Osteoblast (primary cell): ENCODE measurements at regions not wholly inside any gene's neighbourhood (a gene's known extent, or its start where the extent isn't known, plus 50 kb on each side); places are given as distances from the start of the nearest gene placed in this dataset.

Source experiments
- DNase-seq: peaks from one replicate; pipeline ENCODE4 v3.0.0; 2011; ENCODE audit warnings: low spot score, mixed read lengths; ENCODE audit not compliant: insufficient read length; ENCODE audit errors: missing footprints
- H2AFZ ChIP-seq: 2 replicates; pipeline ENCODE4 v1.6.0; 2011; ENCODE audit warnings: mild to moderate bottlenecking, low read length
- H3K27ac ChIP-seq: 2 replicates; pipeline ENCODE4 v1.5.1; 2011; ENCODE audit warnings: mild to moderate bottlenecking, low read depth, low read length, moderate library complexity
- H3K27me3 ChIP-seq: 2 replicates; pipeline ENCODE4 v1.6.0; 2012; ENCODE audit warnings: mild to moderate bottlenecking, control low read depth, inconsistent platforms, low read length, moderate library complexity; ENCODE audit not compliant: insufficient read depth
- H3K36me3 ChIP-seq: 2 replicates; pipeline ENCODE4 v1.5.1; 2011; ENCODE audit warnings: mild to moderate bottlenecking, low read length, control low read depth, moderate library complexity; ENCODE audit not compliant: insufficient read depth
- H3K4me1 ChIP-seq: 2 replicates; pipeline ENCODE4 v1.5.1; 2011; ENCODE audit warnings: mild to moderate bottlenecking, low read length, control low read depth, moderate library complexity; ENCODE audit not compliant: insufficient read depth
- H3K4me2 ChIP-seq: 2 replicates; pipeline ENCODE4 v1.6.0; 2011; ENCODE audit warnings: mild to moderate bottlenecking, low read length; ENCODE audit not compliant: insufficient read depth
- H3K4me3 ChIP-seq: fragments of 200-600 bp; sonication (generic); 3 replicates; pipeline ENCODE4 v1.5.1; 2012; ENCODE audit warnings: mild to moderate bottlenecking, low read length, inconsistent platforms; ENCODE audit not compliant: insufficient read depth
- H3K79me2 ChIP-seq: 2 replicates; pipeline ENCODE4 v1.6.0; 2012; ENCODE audit warnings: mild to moderate bottlenecking, low read length, control low read depth, inconsistent platforms; ENCODE audit not compliant: insufficient read depth
- H3K9me3 ChIP-seq: 2 replicates; pipeline ENCODE4 v1.5.1; 2011; ENCODE audit warnings: low read depth, low read length, control low read depth
- H4K20me1 ChIP-seq: 2 replicates; pipeline ENCODE4 v1.6.0; 2012; ENCODE audit warnings: mild to moderate bottlenecking, low read length, control low read depth; ENCODE audit not compliant: insufficient read depth
- TF ChIP-seq, protein P1 (sequence below): IDR thresholded peaks from 2 replicates; pipeline ENCODE4 v1.5.1; 2011; ENCODE audit warnings: mild to moderate bottlenecking, low read depth, low read length, moderate library complexity; ENCODE audit errors: extremely low read depth

DNA sequence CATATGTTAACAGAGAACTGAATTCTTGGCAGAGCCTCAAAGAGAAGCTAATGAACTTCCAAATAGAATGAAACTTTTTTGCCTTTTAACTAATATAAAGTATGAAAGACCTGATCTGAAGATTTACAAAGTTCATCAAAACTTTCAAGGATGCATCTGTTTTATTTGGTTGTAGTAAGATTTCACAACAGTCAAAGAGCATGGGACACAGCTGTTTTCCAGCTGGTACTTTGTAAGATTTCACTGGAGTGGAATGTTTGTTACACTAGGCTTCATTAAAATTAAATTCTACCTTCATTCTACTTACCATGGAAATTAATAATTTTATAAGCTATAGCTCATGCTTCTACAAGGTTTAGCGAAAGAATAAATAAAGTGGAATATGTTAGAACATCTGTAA, 351.2 kb downstream of the SLC6A15 start:
- TF ChIP-seq, protein P1, sequence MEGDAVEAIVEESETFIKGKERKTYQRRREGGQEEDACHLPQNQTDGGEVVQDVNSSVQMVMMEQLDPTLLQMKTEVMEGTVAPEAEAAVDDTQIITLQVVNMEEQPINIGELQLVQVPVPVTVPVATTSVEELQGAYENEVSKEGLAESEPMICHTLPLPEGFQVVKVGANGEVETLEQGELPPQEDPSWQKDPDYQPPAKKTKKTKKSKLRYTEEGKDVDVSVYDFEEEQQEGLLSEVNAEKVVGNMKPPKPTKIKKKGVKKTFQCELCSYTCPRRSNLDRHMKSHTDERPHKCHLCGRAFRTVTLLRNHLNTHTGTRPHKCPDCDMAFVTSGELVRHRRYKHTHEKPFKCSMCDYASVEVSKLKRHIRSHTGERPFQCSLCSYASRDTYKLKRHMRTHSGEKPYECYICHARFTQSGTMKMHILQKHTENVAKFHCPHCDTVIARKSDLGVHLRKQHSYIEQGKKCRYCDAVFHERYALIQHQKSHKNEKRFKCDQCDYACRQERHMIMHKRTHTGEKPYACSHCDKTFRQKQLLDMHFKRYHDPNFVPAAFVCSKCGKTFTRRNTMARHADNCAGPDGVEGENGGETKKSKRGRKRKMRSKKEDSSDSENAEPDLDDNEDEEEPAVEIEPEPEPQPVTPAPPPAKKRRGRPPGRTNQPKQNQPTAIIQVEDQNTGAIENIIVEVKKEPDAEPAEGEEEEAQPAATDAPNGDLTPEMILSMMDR, result no peak
- DNase-seq, result no peak
- no peak overlapping the region for H3K4me2 ChIP-seq
- H4K20me1 ChIP-seq, result no peaks in the 10 kb centered on the region
- H3K36me3 ChIP-seq, result no peaks in the 10 kb centered on the region
- no peaks in the 10 kb centered on the region for H3K9me3 ChIP-seq
- no peaks in the 10 kb centered on the region for H3K79me2 ChIP-seq
- H3K4me3 ChIP-seq, result no peak overlapping the region
- H3K4me1 ChIP-seq, result no peaks in the 10 kb centered on the region
- no peak overlapping the region for H3K27ac ChIP-seq
- no peak overlapping the region for H2AFZ ChIP-seq
- H3K27me3 ChIP-seq, result no peaks in the 10 kb centered on the region

DNA sequence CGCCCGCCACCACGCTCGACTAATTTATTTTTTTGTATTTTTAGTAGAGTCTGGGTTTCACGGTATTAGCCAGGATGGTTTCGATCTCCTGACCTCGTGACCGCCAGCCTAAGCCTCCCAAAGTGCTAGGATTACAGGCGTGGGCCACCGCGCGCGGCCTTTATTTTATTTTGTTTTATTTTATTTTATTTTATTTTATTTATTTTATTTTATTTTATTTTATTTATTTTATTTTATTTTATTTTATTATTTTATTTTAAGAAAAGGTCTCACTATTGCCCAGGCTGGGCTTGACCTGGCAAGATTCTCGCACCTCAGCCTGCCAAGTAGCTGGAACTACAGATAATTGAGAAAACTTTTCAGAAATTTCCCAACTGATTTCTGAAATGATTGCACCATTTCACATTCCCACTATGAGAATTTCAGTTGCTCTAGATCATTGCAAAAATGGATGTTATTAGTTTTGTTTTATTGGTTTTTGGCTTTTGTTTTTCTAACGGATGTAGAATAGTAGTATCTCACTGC, 358.3 kb downstream of the SLC6A15 start:
- Histone ChIP-seq H3K4me3 (no peak overlapping the region), H3K4me1 (no peaks in the 10 kb centered on the region)
- peak; percentile 22 for DNase-seq

DNA sequence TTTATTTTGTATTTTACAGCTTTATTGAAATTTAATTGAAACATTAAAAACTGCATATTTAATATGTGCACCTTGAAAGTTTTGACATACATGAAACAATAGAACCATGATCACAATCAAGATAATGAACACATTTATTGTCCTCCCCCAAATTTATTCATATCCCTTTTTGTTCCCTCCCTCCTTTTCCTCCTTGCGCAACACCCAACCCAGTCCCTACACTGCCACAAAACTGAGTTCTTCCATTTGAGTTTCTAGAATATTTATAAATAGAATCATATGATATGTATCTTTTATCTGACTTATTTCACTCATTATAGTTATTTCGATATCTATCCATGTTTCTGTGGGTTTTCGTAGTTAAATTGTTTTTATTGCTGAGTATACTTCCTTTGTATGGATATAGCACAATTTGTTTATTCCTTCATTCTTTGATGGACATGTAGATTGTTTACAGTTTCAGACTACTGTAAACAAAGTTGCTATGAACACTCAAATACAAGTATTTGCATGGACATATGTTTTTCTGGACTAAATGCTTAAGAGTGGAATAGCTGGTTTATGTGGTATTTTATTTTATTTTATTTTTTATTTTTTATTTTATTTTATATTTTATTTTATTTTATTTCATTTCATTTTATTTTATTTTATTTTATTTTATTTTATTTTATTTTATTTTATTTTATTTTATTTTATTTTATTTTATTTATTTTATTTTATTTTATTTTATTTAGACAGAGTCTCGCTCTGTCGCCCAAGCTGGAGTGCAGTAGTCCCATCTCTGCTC, 359.1 kb downstream of the SLC6A15 start:
- no peak for DNase-seq
- H3K4me1 ChIP-seq, result no peaks in the 10 kb centered on the region
- H3K79me2 ChIP-seq, result no peaks in the 10 kb centered on the region
- no peaks in the 10 kb centered on the region for H3K9me3 ChIP-seq
- no peak overlapping the region for H3K4me3 ChIP-seq
- no peak overlapping the region for H3K4me2 ChIP-seq
- no peaks in the 10 kb centered on the region for H4K20me1 ChIP-seq
- H3K36me3 ChIP-seq, result no peaks in the 10 kb centered on the region
- no peak overlapping the region for H3K27ac ChIP-seq
- H2AFZ ChIP-seq, result no peak overlapping the region
- TF ChIP-seq, protein P1, result no peak
- H3K27me3 ChIP-seq, result no peaks in the 10 kb centered on the region

More for the DNA sequence above, 358.3 kb downstream of the SLC6A15 start:
- Histone ChIP-seq H3K27me3 (no peaks in the 10 kb centered on the region), H3K9me3 (no peaks in the 10 kb centered on the region), H3K79me2 (no peaks in the 10 kb centered on the region), H4K20me1 (no peaks in the 10 kb centered on the region), H3K4me2 (no peak overlapping the region), H2AFZ (no peak overlapping the region), H3K27ac (no peak overlapping the region), H3K36me3 (no peaks in the 10 kb centered on the region)
- TF ChIP-seq, protein P1, result no peak

DNA sequence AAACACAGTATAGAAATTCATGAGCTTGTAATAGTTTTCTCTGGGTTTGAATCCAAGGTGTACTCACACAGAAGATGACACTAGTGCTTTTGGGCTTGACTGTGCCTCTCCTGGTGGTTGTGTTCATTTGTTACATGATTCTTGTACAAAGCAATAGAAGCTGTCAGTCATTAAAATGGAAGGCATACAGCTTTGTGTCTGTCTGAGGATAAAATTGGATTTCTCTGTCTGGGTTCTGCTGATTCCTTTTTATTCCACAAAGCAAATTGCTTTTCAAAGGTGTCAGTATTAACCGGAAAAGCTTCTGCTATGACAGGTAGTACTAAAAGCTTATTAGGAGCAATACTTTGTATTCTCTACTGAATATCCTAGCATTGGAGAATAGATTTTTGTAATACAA, 361.2 kb downstream of the SLC6A15 start:
- Histone ChIP-seq H3K4me3 (no peak overlapping the region), H3K4me2 (no peak overlapping the region), H2AFZ (no peak overlapping the region), H3K36me3 (no peaks in the 10 kb centered on the region), H3K4me1 (no peaks in the 10 kb centered on the region), H3K9me3 (no peaks in the 10 kb centered on the region), H3K79me2 (no peaks in the 10 kb centered on the region), H3K27me3 (no peaks in the 10 kb centered on the region), H3K27ac (no peak overlapping the region), H4K20me1 (no peaks in the 10 kb centered on the region)
- TF ChIP-seq, protein P1, result no peak
- DNase-seq, result no peak
